ENCODE measurements at regions not wholly inside any gene's neighbourhood (a gene's known extent, or its start where the extent isn't known, plus 50 kb on each side); places are given as distances from the start of the nearest gene placed in this dataset.

GRCh38 chr12:111105294-111105693, 184.9 kb upstream of the MYL2 start:
- H3K27me3 Mint-ChIP-seq (ENCODE audit: insufficient read depth, low read depth, poor library complexity): peaks cover 3% of the 10 kb centered on the region
- no peak overlapping the region for H3K4me3 Mint-ChIP-seq
- no peak overlapping the region for H3K4me2 ChIP-seq
- peak overlapping the region; percentile 57 for H3K27ac Mint-ChIP-seq
- peaks cover 5% of the 10 kb centered on the region; the same call in 2 of the 3 replicates for H3K36me3 Mint-ChIP-seq (ENCODE audit: low read depth)
- H3K4me3 ChIP-seq: no peak overlapping the region
- peaks cover 6% of the 10 kb centered on the region for H3K4me1 Mint-ChIP-seq
- no peaks in the 10 kb centered on the region for H3F3A ChIP-seq (replicated peaks; ENCODE audit: low read depth)
- no peak overlapping the region for H2AFZ ChIP-seq
- no peaks in the 10 kb centered on the region for H4K20me1 ChIP-seq (replicated peaks; ENCODE audit: insufficient read depth)
- DNase-seq (ENCODE audit: low spot score) (no peak), ATAC-seq (no peak; the same call in 2 of the 3 replicates)
- H3K27me3 ChIP-seq (ENCODE audit: insufficient read depth): no peaks in the 10 kb centered on the region
- no peaks in the 10 kb centered on the region; the same call in 2 of the 3 replicates for H3K9me3 Mint-ChIP-seq
- no peaks in the 10 kb centered on the region for H3K36me3 ChIP-seq (ENCODE audit: insufficient read depth)
- no peaks in the 10 kb centered on the region; the same call in 1 of the 2 replicates for H3K79me2 ChIP-seq (replicated peaks; ENCODE audit: insufficient read depth)
- no peaks in the 10 kb centered on the region for H3K4me1 ChIP-seq (ENCODE audit: insufficient read depth)
- no peaks in the 10 kb centered on the region for H3K9me2 ChIP-seq (ENCODE audit: insufficient read depth)
- TF ChIP-seq ETS1 (IDR thresholded peaks at IDR 0.05) (no peak), STAT1 (IDR thresholded peaks at IDR 0.05; ENCODE audit: unreplicated experiment) (no peak), ZNF331 (CRISPR knock-in tag; IDR thresholded peaks at IDR 0.05; ENCODE audit: low read depth) (no peak), EZH2 (IDR thresholded peaks at IDR 0.05; ENCODE audit: low read depth, unreplicated experiment) (no peak), JUNB (IDR thresholded peaks at IDR 0.05; ENCODE audit: unreplicated experiment) (no peak), ZNF462 (CRISPR knock-in tag; IDR thresholded peaks at IDR 0.05) (no peak), EZH2phosphoT487 (IDR thresholded peaks at IDR 0.05; ENCODE audit: unreplicated experiment) (no peak), REST (IDR thresholded peaks at IDR 0.05; ENCODE audit: unreplicated experiment) (no peak)
- H3K27ac ChIP-seq (ENCODE audit: low read depth): no peak overlapping the region; the same call in 1 of the 2 replicates
